ENCODE measurements at regions not wholly inside any gene's neighbourhood (a gene's known extent, or its start where the extent isn't known, plus 50 kb on each side); places are given as distances from the start of the nearest gene placed in this dataset.

GRCh38 chr5:18051953-18052352 is 417.7 kb downstream of the TAF11L14 start:
- no peak overlapping the region for H3K9ac ChIP-seq
- H3K4me1 ChIP-seq (ENCODE audit: insufficient read depth) = no peaks in the 10 kb centered on the region
- H3K4me2 ChIP-seq (ENCODE audit: unreplicated experiment) = no peak overlapping the region
- WGBS, 2 experiments (ENCODE audit: low coverage in 1 of 2, low lambda C conversion rate in 2 of 2, missing lambda C conversion rate in 2 of 2) = 9 to 24% methylated on average over 1 of the region's 1 CpG
- H3K9me3 ChIP-seq (ENCODE audit: low read depth) = no peaks in the 10 kb centered on the region
- no peak for DNase-seq
- H3K27ac ChIP-seq = no peak overlapping the region
- H3K9me2 ChIP-seq (ENCODE audit: insufficient read depth) = no peaks in the 10 kb centered on the region
- H4K20me1 ChIP-seq (ENCODE audit: insufficient read depth) = no peaks in the 10 kb centered on the region
- in situ Hi-C loops (cut with MboI) = no loop called here
- H3F3A ChIP-seq (ENCODE audit: insufficient read depth) = no peaks in the 10 kb centered on the region
- no peak overlapping the region for H3K4me3 ChIP-seq
- no peaks in the 10 kb centered on the region for H3K27me3 ChIP-seq (replicated peaks; ENCODE audit: insufficient read depth)
- TF ChIP-seq EZH2phosphoT487 (IDR thresholded peaks at IDR 0.05; ENCODE audit: insufficient read depth, low read depth) (no peak), EZH2 (IDR thresholded peaks at IDR 0.05; ENCODE audit: insufficient read depth, poor library complexity, severe bottlenecking) (no peak)
- no peak overlapping the region for H2AFZ ChIP-seq
- no peaks in the 10 kb centered on the region for H3K79me2 ChIP-seq (ENCODE audit: insufficient read depth)
- H3K36me3 ChIP-seq (ENCODE audit: low read depth) = no peaks in the 10 kb centered on the region

- H3K9me2 ChIP-seq (ENCODE audit: insufficient read depth) = no peaks in the 10 kb centered on the region
- no peak for TF ChIP-seq EZH2phosphoT487 (IDR thresholded peaks at IDR 0.05; ENCODE audit: insufficient read depth, low read depth)
- TF ChIP-seq EZH2 (IDR thresholded peaks at IDR 0.05; ENCODE audit: insufficient read depth, poor library complexity, severe bottlenecking) = no peak
- H3K9me3 ChIP-seq (ENCODE audit: low read depth) = no peaks in the 10 kb centered on the region
- in situ Hi-C loops (cut with MboI) = no loop called here
- H3K36me3 ChIP-seq (ENCODE audit: low read depth) = no peaks in the 10 kb centered on the region
- H3K27ac ChIP-seq = no peak overlapping the region
- no peak overlapping the region for H3K4me3 ChIP-seq
- DNase-seq = no peak
- H3K4me2 ChIP-seq (ENCODE audit: unreplicated experiment) = no peak overlapping the region
- 17 to 19% methylated on average over 3 of the region's 3 CpGs for WGBS, 2 experiments (ENCODE audit: low coverage in 1 of 2, low lambda C conversion rate in 2 of 2, missing lambda C conversion rate in 2 of 2)
- H3K4me1 ChIP-seq (ENCODE audit: insufficient read depth) = no peaks in the 10 kb centered on the region
- no peaks in the 10 kb centered on the region for H3K27me3 ChIP-seq (replicated peaks; ENCODE audit: insufficient read depth)
- no peaks in the 10 kb centered on the region for H4K20me1 ChIP-seq (ENCODE audit: insufficient read depth)
- H3F3A ChIP-seq (ENCODE audit: insufficient read depth) = no peaks in the 10 kb centered on the region
- H2AFZ ChIP-seq = no peak overlapping the region
- no peak overlapping the region for H3K9ac ChIP-seq
- no peaks in the 10 kb centered on the region for H3K79me2 ChIP-seq (ENCODE audit: insufficient read depth)
These were observed 418.3 kb downstream of the TAF11L14 start for GRCh38 chr5:18052569-18052968.

DNA sequence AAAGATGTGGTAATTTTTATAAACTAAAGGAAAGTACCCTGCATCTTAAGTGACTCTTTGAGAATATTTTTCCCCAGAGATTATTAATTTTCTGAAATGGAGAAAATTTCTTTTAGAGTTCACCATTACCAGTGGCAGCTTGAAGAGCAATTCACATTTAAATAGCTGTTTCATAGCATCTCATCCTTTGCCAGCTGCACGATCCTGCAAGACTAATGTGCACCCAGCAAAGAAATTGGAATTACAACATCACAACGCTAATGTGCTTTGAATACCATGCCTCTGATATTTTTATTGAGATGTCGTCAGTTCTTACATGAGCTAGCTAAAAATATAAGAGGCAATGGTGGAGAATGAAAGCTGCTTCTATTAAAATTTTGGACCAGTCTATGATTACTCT is 423.5 kb downstream of the TAF11L14 start:
- Histone ChIP-seq H3K4me1 (ENCODE audit: insufficient read depth) (no peaks in the 10 kb centered on the region), H3K4me3 (no peak overlapping the region), H3K79me2 (ENCODE audit: insufficient read depth) (no peaks in the 10 kb centered on the region), H3K9me2 (ENCODE audit: insufficient read depth) (no peaks in the 10 kb centered on the region), H3K27ac (no peak overlapping the region), H3F3A (ENCODE audit: insufficient read depth) (no peaks in the 10 kb centered on the region), H3K27me3 (replicated peaks; ENCODE audit: insufficient read depth) (no peaks in the 10 kb centered on the region), H4K20me1 (ENCODE audit: insufficient read depth) (no peaks in the 10 kb centered on the region), H3K4me2 (ENCODE audit: unreplicated experiment) (no peak overlapping the region), H3K36me3 (ENCODE audit: low read depth) (no peaks in the 10 kb centered on the region), H3K9ac (no peak overlapping the region), H3K9me3 (ENCODE audit: low read depth) (no peaks in the 10 kb centered on the region), H2AFZ (no peak overlapping the region)
- 8 to 12% methylated on average over 3 of the region's 3 CpGs for WGBS, 2 experiments (ENCODE audit: low coverage in 1 of 2, low lambda C conversion rate in 2 of 2, missing lambda C conversion rate in 2 of 2)
- in situ Hi-C loops (cut with MboI) = no loop called here
- TF ChIP-seq EZH2 (IDR thresholded peaks at IDR 0.05; ENCODE audit: insufficient read depth, poor library complexity, severe bottlenecking) = no peak
- no peak for TF ChIP-seq EZH2phosphoT487 (IDR thresholded peaks at IDR 0.05; ENCODE audit: insufficient read depth, low read depth)
- DNase-seq = no peak

DNA sequence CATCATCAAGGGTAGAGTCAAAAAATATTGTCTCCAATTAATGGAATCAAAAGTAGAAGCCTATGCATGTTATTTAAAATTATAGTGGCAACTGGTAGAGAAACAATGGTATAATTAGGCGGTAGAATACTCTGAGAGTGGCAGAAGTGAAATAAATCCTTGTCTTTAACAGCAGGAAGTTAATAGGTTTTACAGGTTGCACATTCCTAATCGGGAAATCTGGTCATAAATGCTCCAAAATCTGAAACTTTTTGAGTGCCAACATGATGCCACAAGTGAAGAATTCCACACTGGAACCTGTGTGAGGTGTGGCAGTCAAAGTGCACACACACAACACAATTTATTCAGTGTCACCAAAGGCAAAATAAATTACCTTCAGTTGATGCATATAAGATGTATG is 433.4 kb downstream of the TAF11L14 start:
- Histone ChIP-seq H3K27me3 (replicated peaks; ENCODE audit: insufficient read depth) (no peaks in the 10 kb centered on the region), H2AFZ (no peak overlapping the region), H3K4me2 (ENCODE audit: unreplicated experiment) (no peak overlapping the region), H3F3A (ENCODE audit: insufficient read depth) (no peaks in the 10 kb centered on the region), H3K4me3 (no peak overlapping the region), H3K27ac (no peak overlapping the region), H3K9me2 (ENCODE audit: insufficient read depth) (no peaks in the 10 kb centered on the region), H3K9me3 (ENCODE audit: low read depth) (no peaks in the 10 kb centered on the region), H3K9ac (no peak overlapping the region), H3K4me1 (ENCODE audit: insufficient read depth) (no peaks in the 10 kb centered on the region), H3K79me2 (ENCODE audit: insufficient read depth) (no peaks in the 10 kb centered on the region), H3K36me3 (ENCODE audit: low read depth) (no peaks in the 10 kb centered on the region), H4K20me1 (ENCODE audit: insufficient read depth) (no peaks in the 10 kb centered on the region)
- in situ Hi-C loops (cut with MboI) = no loop called here
- DNase-seq = no peak
- 24 to 30% methylated on average over 2 of the region's 2 CpGs for WGBS, 2 experiments (ENCODE audit: low coverage in 1 of 2, low lambda C conversion rate in 2 of 2, missing lambda C conversion rate in 2 of 2)
- TF ChIP-seq EZH2 (IDR thresholded peaks at IDR 0.05; ENCODE audit: insufficient read depth, poor library complexity, severe bottlenecking) (no peak), EZH2phosphoT487 (IDR thresholded peaks at IDR 0.05; ENCODE audit: insufficient read depth, low read depth) (no peak)

- WGBS, 2 experiments (ENCODE audit: low coverage in 1 of 2, low lambda C conversion rate in 2 of 2, missing lambda C conversion rate in 2 of 2) = 39 to 46% methylated on average over 5 of the region's 5 CpGs
- Histone ChIP-seq H3K27me3 (replicated peaks; ENCODE audit: insufficient read depth) (no peaks in the 10 kb centered on the region), H3K4me3 (no peak overlapping the region), H3K36me3 (ENCODE audit: low read depth) (no peaks in the 10 kb centered on the region), H4K20me1 (ENCODE audit: insufficient read depth) (no peaks in the 10 kb centered on the region), H3K9ac (no peak overlapping the region), H3K4me2 (ENCODE audit: unreplicated experiment) (no peak overlapping the region), H3K27ac (no peak overlapping the region), H2AFZ (no peak overlapping the region), H3K9me2 (ENCODE audit: insufficient read depth) (no peaks in the 10 kb centered on the region), H3K79me2 (ENCODE audit: insufficient read depth) (no peaks in the 10 kb centered on the region), H3K4me1 (ENCODE audit: insufficient read depth) (no peaks in the 10 kb centered on the region), H3K9me3 (ENCODE audit: low read depth) (no peaks in the 10 kb centered on the region), H3F3A (ENCODE audit: insufficient read depth) (no peaks in the 10 kb centered on the region)
- no peak for DNase-seq
- TF ChIP-seq EZH2 (IDR thresholded peaks at IDR 0.05; ENCODE audit: insufficient read depth, poor library complexity, severe bottlenecking) (no peak), EZH2phosphoT487 (IDR thresholded peaks at IDR 0.05; ENCODE audit: insufficient read depth, low read depth) (no peak)
- in situ Hi-C loops (cut with MboI) = no loop called here
These were observed 434.6 kb downstream of the TAF11L14 start for GRCh38 chr5:18068826-18069225.
